ENCODE measurements at regions not wholly inside any gene's neighbourhood (a gene's known extent, or its start where the extent isn't known, plus 50 kb on each side); places are given as distances from the start of the nearest gene placed in this dataset.

DNA sequence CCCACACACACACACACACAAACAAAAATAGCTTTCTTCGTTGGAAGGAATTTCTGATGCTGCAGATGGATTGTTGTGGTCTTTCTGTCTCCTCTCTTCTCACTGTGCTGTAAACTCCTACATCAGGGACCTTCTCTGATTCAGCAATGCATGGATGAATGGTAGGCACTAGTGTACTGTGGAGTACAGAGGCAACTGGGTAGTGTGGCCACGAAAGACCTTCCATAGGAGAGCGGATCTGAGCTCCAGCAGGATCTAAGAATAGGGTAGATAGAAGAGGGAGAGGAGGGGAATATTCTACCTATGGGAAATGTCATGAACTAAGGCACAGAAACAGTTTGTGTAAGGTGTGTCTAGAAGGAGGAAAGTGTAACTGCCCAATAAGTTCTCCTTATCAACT is 266.8 kb downstream of the MYCN start:
- Histone ChIP-seq H3K79me2 (no peaks in the 10 kb centered on the region), H3K4me2 (ENCODE audit: low read length) (no peak overlapping the region), H3K9me3 (ENCODE audit: control insufficient read depth, low read length) (no peaks in the 10 kb centered on the region), H3K9ac (no peak overlapping the region), H3K27ac (no peak overlapping the region), H3K4me1 (no peaks in the 10 kb centered on the region), H2AFZ (no peak overlapping the region), H3K36me3 (ENCODE audit: control insufficient read depth, insufficient read depth, low read length) (no peaks in the 10 kb centered on the region), H3K27me3 (ENCODE audit: control insufficient read depth, insufficient read depth, low read length) (no peaks in the 10 kb centered on the region), H3K4me3 (ENCODE audit: low read depth, low read length) (no peak overlapping the region)
- TF ChIP-seq, protein P1, sequence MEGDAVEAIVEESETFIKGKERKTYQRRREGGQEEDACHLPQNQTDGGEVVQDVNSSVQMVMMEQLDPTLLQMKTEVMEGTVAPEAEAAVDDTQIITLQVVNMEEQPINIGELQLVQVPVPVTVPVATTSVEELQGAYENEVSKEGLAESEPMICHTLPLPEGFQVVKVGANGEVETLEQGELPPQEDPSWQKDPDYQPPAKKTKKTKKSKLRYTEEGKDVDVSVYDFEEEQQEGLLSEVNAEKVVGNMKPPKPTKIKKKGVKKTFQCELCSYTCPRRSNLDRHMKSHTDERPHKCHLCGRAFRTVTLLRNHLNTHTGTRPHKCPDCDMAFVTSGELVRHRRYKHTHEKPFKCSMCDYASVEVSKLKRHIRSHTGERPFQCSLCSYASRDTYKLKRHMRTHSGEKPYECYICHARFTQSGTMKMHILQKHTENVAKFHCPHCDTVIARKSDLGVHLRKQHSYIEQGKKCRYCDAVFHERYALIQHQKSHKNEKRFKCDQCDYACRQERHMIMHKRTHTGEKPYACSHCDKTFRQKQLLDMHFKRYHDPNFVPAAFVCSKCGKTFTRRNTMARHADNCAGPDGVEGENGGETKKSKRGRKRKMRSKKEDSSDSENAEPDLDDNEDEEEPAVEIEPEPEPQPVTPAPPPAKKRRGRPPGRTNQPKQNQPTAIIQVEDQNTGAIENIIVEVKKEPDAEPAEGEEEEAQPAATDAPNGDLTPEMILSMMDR (IDR thresholded peaks at IDR 0.05): no peak

DNA sequence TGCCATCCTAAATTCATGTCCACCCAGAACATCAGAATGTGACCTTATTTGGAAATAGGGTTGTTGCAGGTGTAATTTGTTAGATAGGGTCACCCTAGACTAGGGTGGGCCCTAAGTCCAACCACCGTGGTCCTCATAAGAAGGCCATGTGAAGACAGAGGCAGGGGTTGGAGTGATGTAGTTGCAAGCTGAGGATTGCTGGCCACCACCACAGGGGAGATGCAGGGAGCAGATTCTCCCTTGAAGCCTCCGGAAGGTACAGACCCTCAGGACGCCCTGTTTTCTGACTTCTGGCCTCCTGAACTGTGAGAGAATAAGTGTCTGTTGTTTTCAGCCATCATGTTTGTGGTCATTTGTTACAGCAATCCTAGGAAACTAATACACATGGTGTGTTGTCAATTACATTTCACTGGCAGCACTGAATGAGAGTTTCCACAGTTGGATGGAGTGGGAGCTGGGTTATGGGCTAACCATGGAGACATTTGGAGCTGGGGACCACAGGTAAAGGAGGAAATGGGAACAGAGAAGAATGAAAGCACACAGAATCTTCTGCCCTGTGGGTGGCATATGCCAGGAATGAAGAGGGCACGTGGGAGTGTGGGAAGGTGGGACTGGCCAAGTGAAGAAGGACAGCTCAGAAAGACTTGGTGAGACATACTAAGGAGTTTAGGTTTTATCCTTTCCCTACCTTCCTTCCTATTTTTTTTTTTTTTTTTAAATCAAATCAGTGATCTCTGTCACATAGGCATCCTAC is 266.0 kb downstream of the MYCN start:
- Histone ChIP-seq H3K79me2 (no peaks in the 10 kb centered on the region), H3K36me3 (ENCODE audit: control insufficient read depth, insufficient read depth, low read length) (no peaks in the 10 kb centered on the region), H3K4me1 (no peaks in the 10 kb centered on the region), H3K4me3 (ENCODE audit: low read depth, low read length) (no peak overlapping the region), H3K9ac (no peak overlapping the region), H2AFZ (no peak overlapping the region), H3K9me3 (ENCODE audit: control insufficient read depth, low read length) (no peaks in the 10 kb centered on the region), H3K27me3 (ENCODE audit: control insufficient read depth, insufficient read depth, low read length) (no peaks in the 10 kb centered on the region), H3K4me2 (ENCODE audit: low read length) (no peak overlapping the region), H3K27ac (no peak overlapping the region)
- TF ChIP-seq, protein P1 (IDR thresholded peaks at IDR 0.05): no peak

DNA sequence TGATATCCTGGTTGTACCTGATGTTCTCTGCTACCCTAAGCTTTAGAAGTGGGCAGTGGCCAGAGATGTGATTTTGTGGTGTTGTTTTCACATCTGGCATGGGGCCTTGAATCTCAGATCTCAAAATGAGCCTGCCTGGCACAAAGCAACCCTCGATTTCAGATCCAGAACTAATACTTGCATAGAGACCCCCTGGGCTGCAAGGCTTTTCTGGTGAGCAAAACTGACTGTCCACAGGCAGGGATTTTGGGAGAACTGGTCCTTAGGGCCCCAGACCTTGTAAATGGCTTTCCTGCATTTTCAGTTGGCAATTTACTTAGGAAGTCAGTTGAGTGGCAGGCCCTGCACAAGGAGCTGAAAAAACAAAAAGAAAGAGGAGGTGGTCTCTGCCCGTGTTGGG is 265.3 kb downstream of the MYCN start:
- H3K4me1 ChIP-seq: no peaks in the 10 kb centered on the region
- no peak overlapping the region for H3K27ac ChIP-seq
- no peaks in the 10 kb centered on the region for H3K36me3 ChIP-seq (ENCODE audit: control insufficient read depth, insufficient read depth, low read length)
- H3K9ac ChIP-seq: no peak overlapping the region
- no peaks in the 10 kb centered on the region for H3K79me2 ChIP-seq
- H3K27me3 ChIP-seq (ENCODE audit: control insufficient read depth, insufficient read depth, low read length): no peaks in the 10 kb centered on the region
- no peak overlapping the region for H2AFZ ChIP-seq
- no peaks in the 10 kb centered on the region for H3K9me3 ChIP-seq (ENCODE audit: control insufficient read depth, low read length)
- H3K4me2 ChIP-seq (ENCODE audit: low read length): no peak overlapping the region
- TF ChIP-seq, protein P1 (IDR thresholded peaks at IDR 0.05): no peak
- no peak overlapping the region for H3K4me3 ChIP-seq (ENCODE audit: low read depth, low read length)

DNA sequence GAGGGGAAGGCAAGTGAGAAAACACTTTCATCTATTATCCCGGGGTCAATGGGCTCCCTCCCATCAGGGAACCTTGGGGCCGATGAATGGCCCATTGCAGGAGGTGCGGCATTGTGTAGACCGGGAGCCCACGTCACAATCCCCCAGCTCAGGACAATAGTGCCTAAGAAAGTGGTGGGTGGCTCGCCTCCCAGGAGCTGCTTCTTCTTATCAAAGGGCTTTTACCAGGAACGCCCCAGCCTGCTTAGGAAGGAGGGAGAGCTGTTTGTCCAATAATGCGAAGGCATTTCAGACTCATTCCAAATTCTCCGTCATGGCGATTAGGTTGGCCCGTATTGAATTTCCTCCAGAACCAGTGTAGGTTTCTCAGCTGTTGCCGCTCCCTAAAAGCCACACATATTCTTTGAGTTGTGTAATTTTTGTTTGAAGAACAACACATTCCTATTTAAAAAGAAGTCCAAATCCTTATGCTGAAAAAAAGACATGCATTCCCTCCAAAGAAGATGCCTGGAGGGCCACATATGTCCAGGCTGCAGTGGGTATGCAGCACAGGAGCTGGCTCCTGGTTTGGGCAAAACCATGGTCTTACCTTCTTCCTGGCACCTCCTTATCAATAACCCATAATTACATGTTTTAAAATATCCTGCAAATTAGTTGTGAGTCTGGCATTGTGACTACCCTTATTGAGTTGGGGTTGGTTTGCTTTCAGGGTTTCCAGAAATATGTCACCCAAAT is 264.7 kb downstream of the MYCN start:
- Histone ChIP-seq H3K27ac (no peak overlapping the region), H2AFZ (no peak overlapping the region), H3K9ac (no peak overlapping the region), H3K4me3 (ENCODE audit: low read depth, low read length) (no peak overlapping the region), H3K79me2 (no peaks in the 10 kb centered on the region), H3K4me2 (ENCODE audit: low read length) (no peak overlapping the region), H3K9me3 (ENCODE audit: control insufficient read depth, low read length) (no peaks in the 10 kb centered on the region), H3K36me3 (ENCODE audit: control insufficient read depth, insufficient read depth, low read length) (no peaks in the 10 kb centered on the region), H3K27me3 (ENCODE audit: control insufficient read depth, insufficient read depth, low read length) (no peaks in the 10 kb centered on the region), H3K4me1 (no peaks in the 10 kb centered on the region)
- TF ChIP-seq, protein P1 (IDR thresholded peaks at IDR 0.05): no peak
